Esophagus squamous epithelium (tissue), 4 donors: ENCODE measurements at regions not wholly inside any gene's neighbourhood (a gene's known extent, or its start where the extent isn't known, plus 50 kb on each side); places are given as distances from the start of the nearest gene placed in this dataset.

Source experiments
- CTCF ChIP-seq, 6 experiments: fragments of 450-650 bp in 4 of 6; fragments of 200-600 bp in 2 of 6; sonication (generic) in 2 of 6; IDR thresholded peaks; one replicate each; pipeline ENCODE4 v1.5.1; 2016 to 2019; ENCODE audit warnings: antibody characterized with exemption in 6 of 6, mild to moderate bottlenecking in 4 of 6, moderate library complexity in 4 of 6
- POLR2A ChIP-seq, 4 donors: fragments of 450-650 bp; IDR thresholded peaks; one replicate each; pipeline ENCODE4 v1.6.1; 2017; ENCODE audit warnings: antibody characterized with exemption in 4 of 4, mild to moderate bottlenecking in 4 of 4, moderate library complexity in 3 of 4

GRCh38 chr15:79602731-79603130 is 170.6 kb downstream of the MINAR1 start:
- TF ChIP-seq CTCF (IDR thresholded peaks at IDR 0.05) (no peak), POLR2A (IDR thresholded peaks at IDR 0.05) (no peak)
